A172 (cell line): ENCODE measurements at regions not wholly inside any gene's neighbourhood (a gene's known extent, or its start where the extent isn't known, plus 50 kb on each side); places are given as distances from the start of the nearest gene placed in this dataset.

ENCODE experiments used
- DNase-seq: peaks from one replicate; pipeline ENCODE4 v3.0.0-alpha.2; 2015; ENCODE audit warnings: low spot score

DNA sequence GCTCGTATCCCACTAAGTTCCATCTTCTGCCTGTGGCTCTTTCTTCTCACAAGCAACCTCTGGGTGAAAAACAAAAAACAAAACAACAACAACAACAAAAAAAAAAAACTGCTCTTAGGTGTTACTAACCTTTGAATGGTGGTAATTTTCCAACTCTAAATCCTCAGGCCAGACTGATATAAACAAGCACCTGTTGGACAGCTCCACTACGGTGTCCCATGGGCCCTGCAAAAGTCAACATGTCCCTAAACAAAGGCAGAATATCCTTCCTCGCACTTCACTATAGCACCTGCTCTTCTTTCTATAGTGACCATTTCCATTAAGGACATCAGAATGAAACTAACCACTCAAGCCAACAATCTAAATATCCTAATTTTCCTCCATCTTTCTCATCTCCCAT, 54.6 kb upstream of the PARM1 start:
- DNase-seq = no peak

DNA sequence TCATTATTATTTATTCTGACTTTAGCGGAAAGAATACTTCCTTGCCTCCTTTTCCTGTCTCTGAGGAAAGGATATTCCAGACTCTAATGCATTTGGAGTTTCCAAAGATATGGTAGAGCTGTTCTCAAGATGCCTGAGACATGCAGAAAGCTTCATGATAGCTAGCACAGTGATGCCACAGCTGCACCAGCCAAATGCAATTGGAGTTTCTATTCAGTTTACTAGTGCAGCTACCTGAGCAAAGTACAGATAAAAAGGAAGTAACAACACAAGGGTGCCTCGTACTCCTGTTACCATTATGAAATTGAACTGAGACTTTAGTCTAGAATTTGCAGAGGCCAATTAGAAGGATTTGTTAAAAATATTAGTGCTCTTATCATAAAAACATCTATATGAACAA, 57.5 kb upstream of the PARM1 start:
- no peak for DNase-seq

DNA sequence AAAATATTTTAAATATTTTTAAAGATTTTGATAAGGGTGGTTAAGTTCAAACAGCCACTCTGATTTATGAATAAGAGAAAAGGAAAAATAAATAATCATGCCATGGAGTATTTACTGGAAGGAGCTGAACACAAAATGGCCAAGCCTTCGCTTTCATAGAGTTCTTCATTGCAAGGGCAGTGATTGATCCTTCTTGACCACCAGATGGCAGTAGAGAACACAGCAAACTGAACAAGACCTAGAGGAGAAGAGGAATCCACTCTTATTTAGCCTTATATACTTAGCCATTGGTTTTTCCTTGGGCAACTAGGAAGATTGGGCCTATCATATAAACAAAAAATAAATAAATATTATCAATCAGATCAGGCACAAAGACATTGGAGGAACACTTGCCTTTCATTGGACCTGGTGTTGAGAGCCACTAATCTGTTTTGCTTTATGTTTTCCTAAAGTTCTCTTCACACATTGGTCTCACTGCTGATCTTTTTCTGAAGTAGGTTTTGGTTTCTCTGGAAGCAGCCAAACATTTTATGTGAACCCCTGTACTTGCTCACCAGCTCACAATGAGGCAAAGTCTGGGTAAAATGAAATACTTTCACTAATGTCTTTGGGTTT, 58.1 kb upstream of the PARM1 start:
- peak; percentile 35 for DNase-seq

DNA sequence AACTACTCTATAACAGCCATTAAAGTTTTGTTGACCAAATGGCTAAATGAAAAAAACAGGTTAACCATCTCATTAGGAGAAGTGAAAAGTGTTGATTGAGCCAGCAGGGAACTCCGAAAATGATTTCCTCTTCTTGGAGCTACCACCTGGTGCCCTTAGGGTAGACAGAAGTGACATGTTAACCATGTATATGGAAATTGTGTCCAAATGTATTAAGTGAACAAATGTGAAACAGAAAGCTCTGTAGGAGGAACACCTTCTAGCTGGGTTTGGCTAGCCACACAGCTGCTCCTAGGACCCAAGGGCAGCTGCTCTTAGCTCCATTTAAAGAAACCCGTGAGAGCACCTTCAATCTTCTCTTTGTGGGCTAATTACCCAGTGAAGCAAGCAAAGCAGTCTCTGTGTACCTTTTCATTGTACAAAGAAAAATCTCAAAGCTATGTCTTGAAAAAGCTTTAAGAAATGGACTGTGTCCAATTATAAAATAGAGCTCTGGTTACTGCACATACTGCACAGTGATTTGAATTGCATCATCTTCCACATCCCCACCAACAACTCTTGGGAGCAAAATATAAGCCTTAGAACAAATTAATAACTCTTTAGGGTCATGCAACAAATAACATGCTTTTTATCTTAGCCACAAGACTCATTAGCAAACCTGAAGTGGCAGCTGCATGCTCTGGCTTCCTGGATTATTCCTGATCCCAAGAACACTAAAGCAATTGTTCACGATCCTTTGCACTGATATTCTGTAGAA, 59.2 kb upstream of the PARM1 start:
- DNase-seq = no peak

DNA sequence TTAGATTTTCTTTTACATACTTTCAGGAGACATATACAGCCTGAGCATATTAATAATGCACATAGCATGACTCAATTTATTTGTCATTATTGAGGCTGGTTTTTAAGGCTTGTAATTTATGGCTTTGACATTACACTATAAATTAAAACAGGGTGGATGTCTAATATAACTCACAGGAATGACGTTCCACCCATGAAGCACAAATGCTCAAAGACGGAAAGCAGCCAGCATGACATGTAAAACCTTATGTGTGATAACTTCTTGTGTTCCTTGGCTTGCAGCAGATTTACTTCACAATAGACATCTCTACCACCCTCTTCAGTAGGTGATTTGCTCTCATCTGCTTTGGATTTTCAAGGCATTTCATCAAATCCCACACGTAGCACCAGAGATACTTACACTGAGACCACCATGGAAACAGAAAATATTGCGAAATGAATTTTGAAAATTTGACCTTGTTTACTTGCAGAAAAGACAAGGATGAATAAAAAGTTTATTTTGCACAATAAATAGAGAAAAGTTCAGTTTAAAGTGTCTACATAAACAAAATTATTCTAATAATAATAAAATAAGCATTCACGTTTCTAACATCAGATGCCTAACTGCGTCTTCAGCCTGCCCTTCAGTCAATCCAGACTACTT, 64.7 kb upstream of the BTC start:
- DNase-seq = no peak

DNA sequence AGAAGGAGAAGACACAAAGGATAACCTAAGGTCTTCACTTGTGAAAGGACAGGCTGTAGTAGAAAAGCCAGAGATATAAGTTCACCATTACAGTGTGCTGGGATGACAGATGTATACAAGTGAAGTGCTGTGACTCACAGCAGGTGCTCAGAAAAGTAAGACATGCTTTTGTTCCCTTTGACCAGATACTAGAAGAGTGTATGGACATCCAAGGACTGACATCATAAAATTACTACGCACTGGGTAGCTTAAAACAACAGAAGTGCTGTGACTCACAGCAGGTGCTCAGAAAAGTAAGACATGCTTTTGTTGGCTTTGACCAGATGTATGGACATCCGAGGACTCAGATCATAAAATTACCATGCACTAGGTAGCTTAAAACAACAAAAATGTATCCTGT, 61.6 kb upstream of the BTC start:
- peak; percentile 9 for DNase-seq

DNA sequence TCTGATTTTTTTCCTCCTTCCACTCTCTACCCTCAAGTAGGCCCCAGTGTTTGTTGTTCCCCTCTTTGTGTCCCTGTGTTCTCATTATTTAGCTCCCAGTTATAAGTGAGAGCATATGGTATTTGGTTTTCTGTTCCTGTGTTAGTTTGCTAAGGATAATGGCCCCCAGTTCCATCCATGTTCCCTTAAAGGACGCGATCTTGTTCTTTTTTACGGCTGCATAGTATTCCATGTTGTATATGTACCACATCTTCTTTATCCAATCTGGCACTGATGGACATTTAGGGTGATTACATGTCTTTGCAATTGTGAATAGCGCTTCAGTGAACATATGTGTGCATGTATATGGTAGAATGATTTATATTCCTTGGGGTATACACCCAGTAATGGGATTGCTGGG, 54.5 kb upstream of the BTC start:
- no peak for DNase-seq

DNA sequence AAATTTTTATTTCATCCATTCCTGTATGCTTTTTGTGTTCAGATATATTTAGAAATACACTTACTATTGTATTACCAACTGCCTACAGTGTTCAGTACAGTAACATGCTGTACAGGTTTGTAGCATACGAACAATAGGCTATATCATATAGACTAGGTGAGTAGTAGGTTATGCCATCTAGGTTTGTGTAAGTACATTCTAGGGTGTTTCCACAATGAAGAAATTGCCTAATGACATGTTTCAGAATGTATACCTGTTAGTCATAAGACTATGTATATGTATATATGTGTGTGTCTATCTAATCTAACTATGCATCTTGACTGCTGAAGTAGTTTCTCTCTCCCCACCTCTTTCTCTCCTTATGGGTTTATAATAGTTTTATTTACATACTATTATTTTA, 51.5 kb upstream of the BTC start:
- DNase-seq = no peak
